DOHH2 (cell line): ENCODE measurements at regions not wholly inside any gene's neighbourhood (a gene's known extent, or its start where the extent isn't known, plus 50 kb on each side); places are given as distances from the start of the nearest gene placed in this dataset.
A peak's percentile ranks its signal among the peaks of the same experiment; 100 is the strongest.

Experiments used
- CTCF ChIP-seq: fragments of 200-600 bp; sonication (generic); IDR thresholded peaks from one replicate; pipeline ENCODE4 v1.5.1; 2014; ENCODE audit warnings: antibody characterized with exemption, mild to moderate bottlenecking, low read depth, low read length; ENCODE audit not compliant: poor library complexity, severe bottlenecking
- EZH2phosphoT487 ChIP-seq: fragments of 200-600 bp; sonication (generic); IDR thresholded peaks from 2 replicates; pipeline ENCODE4 v1.6.1; 2017; ENCODE audit warnings: borderline replicate concordance, mild to moderate bottlenecking, antibody characterized with exemption, low read length, moderate library complexity, mixed read lengths

GRCh38 chr1:43073490-43074230, 98.4 kb downstream of the EBNA1BP2 start:
- TF ChIP-seq CTCF: peak; percentile 79
- TF ChIP-seq EZH2phosphoT487: no peak
